ENCODE measurements at regions not wholly inside any gene's neighbourhood (a gene's known extent, or its start where the extent isn't known, plus 50 kb on each side); places are given as distances from the start of the nearest gene placed in this dataset.

DNA sequence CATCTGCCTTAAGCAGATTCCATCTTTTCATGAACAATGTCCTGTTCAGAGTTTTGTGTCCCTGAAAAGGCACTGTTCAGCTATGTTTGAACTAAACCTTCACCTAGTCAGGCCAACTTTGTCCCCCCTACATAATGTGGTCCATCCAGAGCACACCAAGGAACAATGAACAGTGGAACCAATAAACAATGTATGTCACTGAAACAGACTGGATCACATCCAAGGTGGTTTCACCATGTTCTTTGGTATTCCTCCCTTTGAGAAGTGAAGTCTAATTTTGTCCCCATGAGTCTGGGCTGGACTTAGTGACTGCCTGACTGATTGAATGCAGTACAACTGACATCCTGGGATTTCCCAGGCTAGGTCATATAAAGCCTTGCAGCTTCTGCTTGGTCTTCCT lies 174.5 kb downstream of the SLC24A2 start:
- TF ChIP-seq POLR2A (IDR thresholded peaks at IDR 0.05) = no peak
- TF ChIP-seq, protein P1, sequence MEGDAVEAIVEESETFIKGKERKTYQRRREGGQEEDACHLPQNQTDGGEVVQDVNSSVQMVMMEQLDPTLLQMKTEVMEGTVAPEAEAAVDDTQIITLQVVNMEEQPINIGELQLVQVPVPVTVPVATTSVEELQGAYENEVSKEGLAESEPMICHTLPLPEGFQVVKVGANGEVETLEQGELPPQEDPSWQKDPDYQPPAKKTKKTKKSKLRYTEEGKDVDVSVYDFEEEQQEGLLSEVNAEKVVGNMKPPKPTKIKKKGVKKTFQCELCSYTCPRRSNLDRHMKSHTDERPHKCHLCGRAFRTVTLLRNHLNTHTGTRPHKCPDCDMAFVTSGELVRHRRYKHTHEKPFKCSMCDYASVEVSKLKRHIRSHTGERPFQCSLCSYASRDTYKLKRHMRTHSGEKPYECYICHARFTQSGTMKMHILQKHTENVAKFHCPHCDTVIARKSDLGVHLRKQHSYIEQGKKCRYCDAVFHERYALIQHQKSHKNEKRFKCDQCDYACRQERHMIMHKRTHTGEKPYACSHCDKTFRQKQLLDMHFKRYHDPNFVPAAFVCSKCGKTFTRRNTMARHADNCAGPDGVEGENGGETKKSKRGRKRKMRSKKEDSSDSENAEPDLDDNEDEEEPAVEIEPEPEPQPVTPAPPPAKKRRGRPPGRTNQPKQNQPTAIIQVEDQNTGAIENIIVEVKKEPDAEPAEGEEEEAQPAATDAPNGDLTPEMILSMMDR (IDR thresholded peaks at IDR 0.05) = no peak
- TF ChIP-seq POLR2AphosphoS5 (IDR thresholded peaks at IDR 0.05) = no peak

Data from sigmoid colon (tissue), 4 donors.